Gastrocnemius medialis (tissue), 4 donors: ENCODE measurements at regions not wholly inside any gene's neighbourhood (a gene's known extent, or its start where the extent isn't known, plus 50 kb on each side); places are given as distances from the start of the nearest gene placed in this dataset.
"Not testable (repeated sequence)": the region's sequence is repeated elsewhere in the genome, so short reads cannot be mapped to it uniquely, and the experiment has no call there.

Source experiments
- ATAC-seq, 2 donors: fragments of 150-250 bp; one replicate each; pipeline ENCODE4 v1.9.1; 2016
- DNase-seq, 2 donors: peaks; one replicate each; pipeline ENCODE4 v3.0.0-alpha.2; 2019
- H3K27ac ChIP-seq, 4 donors: fragments of 200-600 bp; sonication (generic); 1 replicate in 1 of 4; 2 replicates in 3 of 4; pipeline ENCODE4 v1.5.1; 2016 to 2018; ENCODE audit warnings: mild to moderate bottlenecking in 2 of 4, moderate library complexity in 1 of 4
- H3K27me3 ChIP-seq, 3 donors: fragments of 200-600 bp; sonication (generic) in 2 of 3; 1 replicate in 1 of 3; 2 replicates in 2 of 3; pipeline versions ENCODE4 v1.5.1 to v1.6.0; 2016 to 2019; ENCODE audit warnings: mild to moderate bottlenecking in 1 of 3, moderate library complexity in 1 of 3
- H3K36me3 ChIP-seq, 2 donors: fragments of 200-600 bp; sonication (generic) in 1 of 2; one replicate each; pipeline ENCODE4 v1.5.1; 2017 to 2018
- H3K4me1 ChIP-seq, 2 donors: fragments of 200-600 bp; sonication (generic) in 1 of 2; one replicate each; pipeline ENCODE4 v1.5.1; 2016 to 2017; ENCODE audit warnings: mild to moderate bottlenecking in 2 of 2
- H3K4me3 ChIP-seq, 4 donors: fragments of 200-600 bp; sonication (generic) in 3 of 4; 1 replicate in 1 of 4; 2 replicates in 3 of 4; pipeline ENCODE4 v1.5.1; 2016 to 2019; ENCODE audit warnings: mild to moderate bottlenecking in 2 of 4
- H3K9me3 ChIP-seq, 3 donors: fragments of 200-600 bp; sonication (generic) in 2 of 3; 1 replicate in 1 of 3; 2 replicates in 2 of 3; pipeline ENCODE4 v1.5.1; 2016 to 2019
- POLR2A ChIP-seq, 2 donors: fragments of 450-650 bp; IDR thresholded peaks; one replicate each; pipeline ENCODE4 v1.6.1; 2017; ENCODE audit warnings: antibody characterized with exemption in 2 of 2, mild to moderate bottlenecking in 2 of 2, moderate library complexity in 2 of 2
- in situ Hi-C, 4 donors: fragments of 200-750 bp; cut with MboI; loops; one replicate each; pipeline versions ENCODE4 v1.15.0 to v1.8.0; 2017; ENCODE audit warnings: low sequenced_read_pairs in 4 of 4
- intact Hi-C: fragments of 100-400 bp; cut with DNase I; formaldehyde crosslinking; loops from one replicate; pipeline ENCODE4 v1.15.1; 2023; ENCODE audit warnings: low total_unique reads
- TF ChIP-seq, protein P1 (sequence below), 5 experiments: fragments of 450-650 bp in 3 of 5; fragments of 200-600 bp in 2 of 5; sonication (generic) in 2 of 5; IDR thresholded peaks in 4 of 5; conservative IDR thresholded peaks in 1 of 5; 1 replicate in 4 of 5; 2 replicates in 1 of 5; pipeline ENCODE4 v1.5.1; 2016 to 2019; ENCODE audit warnings: antibody characterized with exemption in 5 of 5, mild to moderate bottlenecking in 3 of 5, moderate library complexity in 3 of 5

GRCh38 chr9:107767711-107768110 is 278.1 kb upstream of the KLF4 start:
- DNase-seq (no peak), ATAC-seq (no peak)
- Histone ChIP-seq H3K36me3 (no peaks in the 10 kb centered on the region), H3K27me3 (no peaks in the 10 kb centered on the region), H3K27ac (peak overlapping the region; percentile 34 to 61 (median 36)), H3K4me1 (peaks cover 0 to 10% of the 10 kb centered on the region in 2 donors), H3K4me3 (no peak overlapping the region), H3K9me3 (no peaks in the 10 kb centered on the region)
- TF ChIP-seq, protein P1, sequence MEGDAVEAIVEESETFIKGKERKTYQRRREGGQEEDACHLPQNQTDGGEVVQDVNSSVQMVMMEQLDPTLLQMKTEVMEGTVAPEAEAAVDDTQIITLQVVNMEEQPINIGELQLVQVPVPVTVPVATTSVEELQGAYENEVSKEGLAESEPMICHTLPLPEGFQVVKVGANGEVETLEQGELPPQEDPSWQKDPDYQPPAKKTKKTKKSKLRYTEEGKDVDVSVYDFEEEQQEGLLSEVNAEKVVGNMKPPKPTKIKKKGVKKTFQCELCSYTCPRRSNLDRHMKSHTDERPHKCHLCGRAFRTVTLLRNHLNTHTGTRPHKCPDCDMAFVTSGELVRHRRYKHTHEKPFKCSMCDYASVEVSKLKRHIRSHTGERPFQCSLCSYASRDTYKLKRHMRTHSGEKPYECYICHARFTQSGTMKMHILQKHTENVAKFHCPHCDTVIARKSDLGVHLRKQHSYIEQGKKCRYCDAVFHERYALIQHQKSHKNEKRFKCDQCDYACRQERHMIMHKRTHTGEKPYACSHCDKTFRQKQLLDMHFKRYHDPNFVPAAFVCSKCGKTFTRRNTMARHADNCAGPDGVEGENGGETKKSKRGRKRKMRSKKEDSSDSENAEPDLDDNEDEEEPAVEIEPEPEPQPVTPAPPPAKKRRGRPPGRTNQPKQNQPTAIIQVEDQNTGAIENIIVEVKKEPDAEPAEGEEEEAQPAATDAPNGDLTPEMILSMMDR (IDR thresholded peaks at IDR 0.05 in 4 of 5, conservative IDR thresholded peaks at IDR 0.05 in 1 of 5) = no peak
- TF ChIP-seq POLR2A (IDR thresholded peaks at IDR 0.05) = no peak
- intact Hi-C loops (no loop called here), in situ Hi-C loops (no loop called here)

DNA sequence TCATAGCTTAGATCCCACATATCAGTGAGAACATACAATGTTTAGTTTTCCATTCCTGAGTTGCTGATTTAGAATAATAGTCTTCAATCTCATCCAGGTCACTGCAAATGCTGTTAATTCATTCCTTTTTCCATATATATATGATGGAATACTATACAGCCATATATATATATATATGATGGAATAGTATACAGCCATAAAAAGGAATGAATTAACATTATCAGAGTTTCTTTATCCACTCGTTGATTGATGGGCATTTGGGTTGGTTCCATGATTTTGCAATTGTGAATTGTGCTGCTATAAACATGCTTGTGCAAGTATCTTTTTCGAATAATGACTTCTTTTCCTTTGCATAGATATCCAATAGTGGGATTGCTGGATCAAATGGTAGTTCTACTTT is 273.9 kb upstream of the KLF4 start:
- in situ Hi-C loops, H3K27me3 ChIP-seq, H3K9me3 ChIP-seq, H3K27ac ChIP-seq, H3K4me3 ChIP-seq, ATAC-seq, H3K36me3 ChIP-seq, DNase-seq, intact Hi-C loops: not testable (repeated sequence)
- peaks cover 0 to 10% of the 10 kb centered on the region in 2 donors for H3K4me1 ChIP-seq

DNA sequence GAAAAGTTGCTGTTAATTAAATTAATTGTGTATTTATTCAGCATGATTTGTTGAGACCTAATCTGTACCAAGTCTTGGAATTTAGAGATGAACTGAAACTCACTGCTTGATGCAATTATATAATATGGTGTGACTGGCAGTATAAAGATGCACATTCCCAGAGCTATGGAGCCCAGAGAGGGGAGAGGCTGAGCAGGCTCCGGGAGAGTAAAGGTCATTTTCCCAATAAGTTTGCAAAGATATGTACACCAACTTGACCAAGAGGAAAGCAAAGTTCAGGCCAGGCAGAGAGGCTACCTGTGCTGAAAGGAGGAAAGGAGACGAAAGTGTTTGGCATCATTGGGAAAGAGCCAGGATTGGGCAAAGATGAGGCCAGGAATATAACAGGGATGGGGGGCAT is 271.7 kb upstream of the KLF4 start:
- DNase-seq (no peak), ATAC-seq (no peak)
- H3K27ac ChIP-seq = no peak overlapping the region
- in situ Hi-C loops = no loop called here
- intact Hi-C loops = no loop called here
- H3K4me3 ChIP-seq = no peak overlapping the region
- TF ChIP-seq POLR2A (IDR thresholded peaks at IDR 0.05) = no peak
- TF ChIP-seq, protein P1 (IDR thresholded peaks at IDR 0.05 in 4 of 5, conservative IDR thresholded peaks at IDR 0.05 in 1 of 5) = no peak
- H3K9me3 ChIP-seq = no peaks in the 10 kb centered on the region
- no peaks in the 10 kb centered on the region for H3K36me3 ChIP-seq
- H3K4me1 ChIP-seq = no peaks in the 10 kb centered on the region
- no peaks in the 10 kb centered on the region for H3K27me3 ChIP-seq

DNA sequence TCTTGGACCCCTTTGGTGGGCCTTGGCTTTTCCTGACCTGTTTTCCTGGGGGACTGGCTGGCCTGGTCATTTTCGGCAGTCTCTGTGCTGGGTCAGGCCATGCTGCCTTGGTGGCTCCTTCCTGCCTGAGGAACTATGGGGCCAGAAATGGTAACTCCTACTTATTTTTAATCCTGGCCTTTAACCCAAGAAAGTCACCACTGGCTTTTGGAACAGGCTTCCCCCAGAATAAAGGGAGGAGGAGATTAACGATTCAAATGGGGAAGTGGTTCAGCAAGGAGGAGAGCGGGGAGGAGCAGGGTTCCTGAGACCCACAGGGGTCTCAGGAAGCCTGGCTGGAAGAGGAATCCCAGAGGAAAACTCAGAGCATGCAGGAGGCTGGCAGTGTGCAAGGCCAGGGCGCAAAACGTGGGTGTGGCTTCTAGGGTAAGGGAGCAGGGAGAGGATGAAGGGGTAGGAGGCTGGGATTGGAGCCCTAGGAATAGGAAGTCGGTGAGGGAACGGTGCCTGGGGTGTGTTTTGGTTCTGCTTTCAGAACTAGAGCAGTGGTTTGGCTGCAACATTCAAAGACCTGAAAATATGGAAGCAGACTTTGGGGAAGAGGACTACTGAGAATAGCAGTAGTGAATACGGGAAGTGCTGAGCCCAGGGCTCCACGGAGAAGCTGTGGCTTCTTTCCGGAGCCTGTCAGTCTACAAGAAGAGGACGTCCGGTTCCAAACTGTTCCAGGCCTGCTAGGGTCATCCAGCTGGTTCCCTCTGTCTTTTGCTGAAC is 271.1 kb upstream of the KLF4 start:
- intact Hi-C loops = no loop called here

DNA sequence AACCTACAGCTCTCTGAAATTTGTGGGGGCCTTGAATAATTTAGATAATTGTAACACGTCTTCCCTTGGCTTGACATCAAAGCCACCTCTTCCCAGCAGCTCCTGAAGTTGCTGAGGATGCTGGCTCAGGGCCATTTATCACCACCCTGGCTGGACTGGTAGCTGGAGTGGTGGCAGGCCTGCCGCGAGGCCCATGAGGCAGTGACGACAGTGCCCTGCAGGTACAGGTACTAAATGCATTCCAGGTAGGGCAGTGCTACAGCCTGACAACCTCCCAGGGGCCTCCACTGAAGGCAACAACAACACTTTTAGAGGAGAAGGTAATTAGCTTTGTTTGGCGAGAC is 270.2 kb upstream of the KLF4 start:
- intact Hi-C loops = no loop called here
- Histone ChIP-seq H3K4me3 (no peak overlapping the region), H3K4me1 (no peaks in the 10 kb centered on the region), H3K27ac (no peak overlapping the region), H3K27me3 (no peaks in the 10 kb centered on the region), H3K9me3 (no peaks in the 10 kb centered on the region), H3K36me3 (no peaks in the 10 kb centered on the region)
- ATAC-seq (no peak), DNase-seq (no peak)
- no peak for TF ChIP-seq POLR2A (IDR thresholded peaks at IDR 0.05)
- TF ChIP-seq, protein P1 (IDR thresholded peaks at IDR 0.05 in 4 of 5, conservative IDR thresholded peaks at IDR 0.05 in 1 of 5) = no peak
- in situ Hi-C loops = no loop called here

More for the DNA sequence above, 271.1 kb upstream of the KLF4 start:
- DNase-seq = peak; percentile 32 to 43
- Histone ChIP-seq H3K4me1 (no peaks in the 10 kb centered on the region), H3K9me3 (no peaks in the 10 kb centered on the region), H3K36me3 (no peaks in the 10 kb centered on the region), H3K27ac (peak overlapping the region in 1 of 4 donors; percentile 41), H3K4me3 (no peak overlapping the region), H3K27me3 (no peaks in the 10 kb centered on the region)
- in situ Hi-C loops = no loop called here
- TF ChIP-seq, protein P1 (IDR thresholded peaks at IDR 0.05 in 4 of 5, conservative IDR thresholded peaks at IDR 0.05 in 1 of 5) = no peak
- no peak for TF ChIP-seq POLR2A (IDR thresholded peaks at IDR 0.05)
- ATAC-seq = peak in 1 of 2 donors; percentile 44
